ENCODE measurements at regions not wholly inside any gene's neighbourhood (a gene's known extent, or its start where the extent isn't known, plus 50 kb on each side); places are given as distances from the start of the nearest gene placed in this dataset.
"Not testable (repeated sequence)": the region's sequence is repeated elsewhere in the genome, so short reads cannot be mapped to it uniquely, and the experiment has no call there.

- TF ChIP-seq ZNF555 (tag by site-specific recombination; conservative IDR thresholded peaks at IDR 0.05): no peak
Observed at GRCh38 chr14:48563489-48563888, 888.1 kb upstream of the MDGA2 start (continued).

- H3K4me1 ChIP-seq (ENCODE audit: control insufficient read depth, insufficient read depth, low read length); H3K27ac ChIP-seq (ENCODE audit: extremely low read depth, low read depth, low read length); CTCF ChIA-PET; H3K4me3 ChIP-seq (ENCODE audit: low read depth, low read length); H3K9me3 ChIP-seq (ENCODE audit: control insufficient read depth, insufficient read depth, low read depth, low read length); POLR2A ChIA-PET; H3K36me3 ChIP-seq (ENCODE audit: control insufficient read depth in 2 of 2, insufficient read depth in 1 of 2, low read length in 2 of 2): not testable (repeated sequence)
Observed at GRCh38 chr14:48561438-48561837, 886.0 kb upstream of the MDGA2 start.

- TF ChIP-seq PATZ1 (tag by site-specific recombination; IDR thresholded peaks at IDR 0.05): no peak
- TF ChIP-seq ZBTB10 (tag by site-specific recombination; IDR thresholded peaks at IDR 0.05): no peak
- TF ChIP-seq ZNF660 (tag by site-specific recombination; IDR thresholded peaks at IDR 0.05): no peak
- no peak for TF ChIP-seq ZNF501 (tag by site-specific recombination; IDR thresholded peaks at IDR 0.05)
- no peak for TF ChIP-seq ZNF391 (tag by site-specific recombination; IDR thresholded peaks at IDR 0.05; ENCODE audit: borderline replicate concordance, low read depth)
- no peak for TF ChIP-seq ZNF776 (tag by site-specific recombination; IDR thresholded peaks at IDR 0.05; ENCODE audit: borderline replicate concordance)
- TF ChIP-seq, protein P1, sequence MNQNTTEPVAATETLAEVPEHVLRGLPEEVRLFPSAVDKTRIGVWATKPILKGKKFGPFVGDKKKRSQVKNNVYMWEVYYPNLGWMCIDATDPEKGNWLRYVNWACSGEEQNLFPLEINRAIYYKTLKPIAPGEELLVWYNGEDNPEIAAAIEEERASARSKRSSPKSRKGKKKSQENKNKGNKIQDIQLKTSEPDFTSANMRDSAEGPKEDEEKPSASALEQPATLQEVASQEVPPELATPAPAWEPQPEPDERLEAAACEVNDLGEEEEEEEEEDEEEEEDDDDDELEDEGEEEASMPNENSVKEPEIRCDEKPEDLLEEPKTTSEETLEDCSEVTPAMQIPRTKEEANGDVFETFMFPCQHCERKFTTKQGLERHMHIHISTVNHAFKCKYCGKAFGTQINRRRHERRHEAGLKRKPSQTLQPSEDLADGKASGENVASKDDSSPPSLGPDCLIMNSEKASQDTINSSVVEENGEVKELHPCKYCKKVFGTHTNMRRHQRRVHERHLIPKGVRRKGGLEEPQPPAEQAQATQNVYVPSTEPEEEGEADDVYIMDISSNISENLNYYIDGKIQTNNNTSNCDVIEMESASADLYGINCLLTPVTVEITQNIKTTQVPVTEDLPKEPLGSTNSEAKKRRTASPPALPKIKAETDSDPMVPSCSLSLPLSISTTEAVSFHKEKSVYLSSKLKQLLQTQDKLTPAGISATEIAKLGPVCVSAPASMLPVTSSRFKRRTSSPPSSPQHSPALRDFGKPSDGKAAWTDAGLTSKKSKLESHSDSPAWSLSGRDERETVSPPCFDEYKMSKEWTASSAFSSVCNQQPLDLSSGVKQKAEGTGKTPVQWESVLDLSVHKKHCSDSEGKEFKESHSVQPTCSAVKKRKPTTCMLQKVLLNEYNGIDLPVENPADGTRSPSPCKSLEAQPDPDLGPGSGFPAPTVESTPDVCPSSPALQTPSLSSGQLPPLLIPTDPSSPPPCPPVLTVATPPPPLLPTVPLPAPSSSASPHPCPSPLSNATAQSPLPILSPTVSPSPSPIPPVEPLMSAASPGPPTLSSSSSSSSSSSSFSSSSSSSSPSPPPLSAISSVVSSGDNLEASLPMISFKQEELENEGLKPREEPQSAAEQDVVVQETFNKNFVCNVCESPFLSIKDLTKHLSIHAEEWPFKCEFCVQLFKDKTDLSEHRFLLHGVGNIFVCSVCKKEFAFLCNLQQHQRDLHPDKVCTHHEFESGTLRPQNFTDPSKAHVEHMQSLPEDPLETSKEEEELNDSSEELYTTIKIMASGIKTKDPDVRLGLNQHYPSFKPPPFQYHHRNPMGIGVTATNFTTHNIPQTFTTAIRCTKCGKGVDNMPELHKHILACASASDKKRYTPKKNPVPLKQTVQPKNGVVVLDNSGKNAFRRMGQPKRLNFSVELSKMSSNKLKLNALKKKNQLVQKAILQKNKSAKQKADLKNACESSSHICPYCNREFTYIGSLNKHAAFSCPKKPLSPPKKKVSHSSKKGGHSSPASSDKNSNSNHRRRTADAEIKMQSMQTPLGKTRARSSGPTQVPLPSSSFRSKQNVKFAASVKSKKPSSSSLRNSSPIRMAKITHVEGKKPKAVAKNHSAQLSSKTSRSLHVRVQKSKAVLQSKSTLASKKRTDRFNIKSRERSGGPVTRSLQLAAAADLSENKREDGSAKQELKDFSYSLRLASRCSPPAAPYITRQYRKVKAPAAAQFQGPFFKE (tag by site-specific recombination; IDR thresholded peaks at IDR 0.05; ENCODE audit: borderline replicate concordance): no peak
- no peak for TF ChIP-seq ZFP37 (tag by site-specific recombination; IDR thresholded peaks at IDR 0.05)
- ChIA-PET CTCF (no interaction called here), POLR2A (no interaction called here)
- no peak overlapping the region for H3K27ac ChIP-seq (ENCODE audit: extremely low read depth, low read depth, low read length)
- no peaks in the 10 kb centered on the region for H3K9me3 ChIP-seq (ENCODE audit: control insufficient read depth, insufficient read depth, low read depth, low read length)
- no peaks in the 10 kb centered on the region for H3K36me3 ChIP-seq (ENCODE audit: control insufficient read depth in 2 of 2, insufficient read depth in 1 of 2, low read length in 2 of 2)
- H3K4me3 ChIP-seq (ENCODE audit: low read depth, low read length): no peak overlapping the region
- H3K4me1 ChIP-seq (ENCODE audit: control insufficient read depth, insufficient read depth, low read length): no peaks in the 10 kb centered on the region
Observed at GRCh38 chr14:48560421-48560820, 885.0 kb upstream of the MDGA2 start.

DNA sequence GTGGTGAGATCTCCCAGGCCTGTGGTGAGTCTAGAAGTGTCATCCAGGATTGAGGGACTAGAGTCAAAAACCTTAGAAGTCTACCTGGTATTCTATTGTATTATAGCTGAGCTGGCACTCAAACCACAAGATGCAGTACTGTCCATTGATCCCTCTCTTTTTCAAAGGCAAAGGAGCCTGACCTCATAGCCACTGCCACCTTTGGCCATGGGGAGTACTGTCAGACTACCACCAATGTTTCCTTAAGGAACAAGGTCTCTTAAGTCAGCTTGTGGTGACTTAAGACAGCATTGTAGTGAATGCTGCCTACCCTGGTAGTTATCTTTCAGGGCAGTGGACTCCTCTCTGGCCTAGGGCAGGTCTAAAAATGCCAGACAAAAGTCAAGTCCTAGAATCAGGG is 878.0 kb upstream of the MDGA2 start:
- ChIA-PET POLR2A (no interaction called here), CTCF (no interaction called here)
- Histone ChIP-seq H3K4me3 (ENCODE audit: low read depth, low read length) (no peak overlapping the region), H3K4me1 (ENCODE audit: control insufficient read depth, insufficient read depth, low read length) (no peaks in the 10 kb centered on the region), H3K9me3 (ENCODE audit: control insufficient read depth, insufficient read depth, low read depth, low read length) (no peaks in the 10 kb centered on the region), H3K27ac (ENCODE audit: extremely low read depth, low read depth, low read length) (no peak overlapping the region), H3K36me3 (ENCODE audit: control insufficient read depth in 2 of 2, insufficient read depth in 1 of 2, low read length in 2 of 2) (no peaks in the 10 kb centered on the region)
- TF ChIP-seq, protein P2, sequence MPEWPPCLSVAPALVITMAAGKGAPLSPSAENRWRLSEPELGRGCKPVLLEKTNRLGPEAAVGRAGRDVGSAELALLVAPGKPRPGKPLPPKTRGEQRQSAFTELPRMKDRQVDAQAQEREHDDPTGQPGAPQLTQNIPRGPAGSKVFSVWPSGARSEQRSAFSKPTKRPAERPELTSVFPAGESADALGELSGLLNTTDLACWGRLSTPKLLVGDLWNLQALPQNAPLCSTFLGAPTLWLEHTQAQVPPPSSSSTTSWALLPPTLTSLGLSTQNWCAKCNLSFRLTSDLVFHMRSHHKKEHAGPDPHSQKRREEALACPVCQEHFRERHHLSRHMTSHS (tag by site-specific recombination; IDR thresholded peaks at IDR 0.05): no peak
- TF ChIP-seq ZNF354C (tag by site-specific recombination; IDR thresholded peaks at IDR 0.05; ENCODE audit: borderline replicate concordance, low read depth) (no peak), ZNF174 (tag by site-specific recombination; IDR thresholded peaks at IDR 0.05) (no peak), ZNF596 (tag by site-specific recombination; IDR thresholded peaks at IDR 0.05) (no peak), ZBTB21 (tag by site-specific recombination; IDR thresholded peaks at IDR 0.05) (no peak), ATF2 (tag by site-specific recombination; IDR thresholded peaks at IDR 0.05; ENCODE audit: low read depth) (no peak), ZNF707 (tag by site-specific recombination; IDR thresholded peaks at IDR 0.05) (no peak)
